Stimulated activated CD4-positive, alpha-beta T cell treated with anti-CD3 and anti-CD28 coated beads, Interleukin-2, amount 100 ng/mL, for 48 hours (primary cell): ENCODE measurements at regions not wholly inside any gene's neighbourhood (a gene's known extent, or its start where the extent isn't known, plus 50 kb on each side); places are given as distances from the start of the nearest gene placed in this dataset.
"Not testable (repeated sequence)": the region's sequence is repeated elsewhere in the genome, so short reads cannot be mapped to it uniquely, and the experiment has no call there.

Experiments used
- DNase-seq, 2 donors: peaks; one replicate each; pipeline ENCODE4 v3.0.0-alpha.2; 2020

DNA sequence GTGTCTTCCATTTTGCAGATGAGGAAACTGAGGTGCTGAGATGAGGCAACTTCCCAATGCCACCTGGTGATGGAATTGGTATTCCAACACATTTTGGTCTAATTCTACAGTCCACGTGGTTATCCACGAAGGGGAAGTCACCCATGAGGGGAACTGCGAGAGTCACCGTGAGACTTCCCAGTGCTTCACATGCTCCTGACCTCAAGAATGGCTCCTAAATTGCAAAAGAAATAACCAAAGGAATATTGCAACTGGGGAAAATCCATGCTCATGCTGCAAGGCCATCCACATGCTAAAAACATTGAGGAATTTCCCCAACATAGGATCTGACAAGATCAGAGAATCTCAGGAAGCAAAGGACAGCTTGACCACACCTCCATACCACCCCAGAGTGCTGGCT, 153.9 kb downstream of the HS3ST3B1 start:
- no peak for DNase-seq

- DNase-seq = no peak
These were observed 152.0 kb downstream of the HS3ST3B1 start for GRCh38 chr17:14452856-14453255.

- no peak for DNase-seq
These were observed 150.9 kb downstream of the HS3ST3B1 start for GRCh38 chr17:14451729-14452191.

DNA sequence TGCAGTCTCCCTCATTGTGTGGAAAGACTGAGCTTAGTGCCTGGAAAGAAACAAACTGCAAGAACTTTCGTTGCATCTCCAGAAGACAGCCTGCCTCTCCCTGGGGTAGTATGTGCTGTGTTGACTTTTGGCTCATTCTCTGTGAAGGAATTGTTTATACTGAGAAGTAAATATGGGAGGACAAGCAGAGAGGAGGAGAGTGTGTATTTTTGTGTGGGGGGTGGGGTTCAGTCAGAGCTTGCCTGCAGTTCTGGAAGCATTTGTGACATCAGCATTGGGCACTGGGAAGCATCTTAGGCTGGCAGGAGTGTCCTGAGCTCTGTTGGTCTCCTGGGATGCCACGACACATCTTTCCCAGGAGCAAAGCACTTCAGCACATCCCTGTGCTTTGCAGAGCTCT, 147.9 kb downstream of the HS3ST3B1 start:
- DNase-seq = no peak

GRCh38 chr17:14446825-14447224, 145.9 kb downstream of the HS3ST3B1 start:
- DNase-seq = no peak

DNA sequence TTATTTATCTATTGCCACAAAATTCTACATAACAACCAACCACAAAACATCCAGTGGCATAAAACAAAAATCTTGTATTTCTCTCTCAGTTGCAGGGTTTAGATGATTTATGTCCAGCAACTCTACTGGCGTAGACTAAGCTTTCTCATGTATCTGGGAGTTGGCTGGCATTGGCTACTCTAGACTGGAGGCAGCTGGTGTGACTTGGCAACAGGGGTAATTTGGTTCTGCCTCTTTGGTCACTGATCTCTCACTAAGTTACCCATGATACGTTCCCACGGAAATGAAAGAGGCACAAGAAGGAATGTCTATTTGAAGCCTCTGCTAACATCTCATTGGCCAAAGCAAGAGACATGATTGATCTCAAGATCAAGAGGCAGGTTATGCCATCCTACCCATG, 144.0 kb downstream of the HS3ST3B1 start:
- DNase-seq = no peak

DNA sequence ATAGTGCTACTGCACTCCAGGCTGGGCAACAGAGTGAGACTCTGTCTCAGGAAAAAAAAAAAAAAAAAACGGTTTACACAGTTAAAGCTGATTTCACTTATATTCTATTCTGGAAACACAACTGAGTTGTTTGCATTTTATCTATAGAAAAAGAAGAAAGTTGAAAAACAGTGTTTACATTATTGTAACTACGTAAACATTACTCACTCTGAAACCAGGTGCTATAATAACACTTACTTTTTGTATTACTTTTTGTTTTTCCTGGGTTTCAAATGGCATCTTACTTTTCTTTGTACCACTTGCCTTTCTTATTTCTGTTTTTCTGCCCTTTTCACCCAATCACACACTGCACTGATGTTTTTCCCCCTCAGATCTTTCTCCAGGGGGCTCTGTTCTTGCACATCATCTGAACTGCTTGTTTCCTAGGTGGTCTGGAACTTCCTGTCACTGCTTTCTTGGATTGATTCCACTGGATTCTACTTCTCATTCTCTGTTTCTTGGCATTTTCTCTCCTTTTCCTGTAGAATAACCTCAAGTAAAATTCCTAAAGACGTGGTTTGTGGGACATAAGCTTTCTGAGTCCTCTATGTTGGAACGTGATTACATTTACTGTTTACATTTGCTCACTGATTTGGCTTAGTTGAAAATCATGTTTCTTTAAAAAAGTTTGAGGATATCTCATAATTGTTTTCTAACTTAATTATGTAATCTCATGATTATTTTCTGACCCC, 142.1 kb downstream of the HS3ST3B1 start:
- no peak for DNase-seq

DNA sequence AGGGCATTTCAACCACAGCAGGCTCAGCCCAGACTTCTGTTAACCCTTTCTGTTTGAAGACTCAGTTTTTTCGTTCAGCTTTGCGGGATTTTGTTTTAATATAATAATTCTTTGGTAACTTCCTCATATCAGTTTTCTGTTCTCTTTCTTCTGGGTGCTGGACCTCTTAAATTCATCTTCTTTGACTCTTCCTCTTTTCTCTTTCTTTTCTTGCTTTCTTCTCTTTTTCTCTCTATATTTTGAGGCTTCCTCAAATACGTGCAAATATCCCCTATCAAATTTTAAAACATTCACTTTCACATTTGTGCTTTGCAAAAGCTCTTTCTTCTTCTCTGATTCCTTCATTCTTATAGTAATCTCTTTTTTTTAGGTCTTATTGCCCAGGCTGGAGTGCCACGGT, 136.3 kb downstream of the HS3ST3B1 start:
- DNase-seq = no peak

DNA sequence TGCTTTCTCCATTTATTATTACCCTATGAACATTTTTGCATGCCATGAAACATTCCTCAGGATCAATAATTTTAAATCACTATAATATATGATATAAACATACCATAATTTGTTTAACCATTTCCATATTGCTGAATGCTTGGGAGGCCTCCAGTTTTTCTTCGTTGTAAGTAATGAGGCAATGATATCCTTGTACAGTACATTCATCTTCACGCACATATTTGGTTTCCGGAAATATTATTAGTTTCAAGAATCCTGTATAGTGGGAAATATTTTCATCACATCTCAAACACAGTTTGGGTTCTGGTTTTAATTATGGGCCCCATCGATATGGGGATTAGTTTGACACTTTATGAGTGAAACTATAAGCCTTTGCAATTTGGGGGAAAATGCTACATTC, 135.4 kb downstream of the HS3ST3B1 start:
- no peak for DNase-seq

- no peak for DNase-seq
These were observed 133.6 kb downstream of the HS3ST3B1 start for GRCh38 chr17:14434506-14434905.

DNA sequence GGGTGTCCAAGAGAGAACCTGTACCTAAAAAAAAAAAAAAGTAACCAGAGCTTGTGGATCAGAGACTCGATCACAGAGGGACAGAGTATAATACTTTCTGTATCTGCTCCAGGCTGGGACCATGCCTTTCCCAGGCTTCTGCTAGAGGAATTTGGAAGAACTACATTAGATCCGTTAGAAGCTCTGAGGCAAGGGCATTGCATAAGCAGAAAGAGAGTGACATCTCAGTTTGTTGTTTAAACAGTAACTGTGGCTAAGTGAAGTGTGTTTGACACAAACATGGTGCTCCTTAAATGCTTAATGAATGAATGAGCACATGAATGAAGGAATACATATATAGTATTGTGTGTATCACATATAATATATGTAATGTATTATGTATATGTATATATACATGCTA, 131.2 kb downstream of the HS3ST3B1 start:
- no peak for DNase-seq

- DNase-seq = no peak
These were observed 128.2 kb downstream of the HS3ST3B1 start for GRCh38 chr17:14429084-14429483.

DNA sequence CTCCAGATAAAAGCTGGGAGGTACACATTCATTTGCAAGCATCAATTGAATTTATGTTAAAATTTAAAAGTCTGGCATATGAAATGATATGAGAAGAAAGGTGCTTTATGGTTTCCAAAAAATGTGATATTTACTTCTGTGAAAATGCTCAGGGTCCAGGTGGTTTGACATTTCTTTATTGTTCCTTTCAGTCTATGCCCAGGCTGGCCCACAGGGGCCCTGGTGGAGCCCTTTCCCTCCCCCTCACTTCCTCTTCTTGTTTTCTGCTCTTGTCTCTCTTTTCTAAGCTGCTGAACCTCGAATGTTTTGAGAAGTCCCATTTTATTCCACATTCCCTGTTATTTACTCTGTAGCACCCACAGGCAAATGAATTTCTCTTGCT, 127.8 kb downstream of the HS3ST3B1 start:
- no peak for DNase-seq

- DNase-seq = peak in 1 of 2 donors; percentile 22
These were observed 127.2 kb downstream of the HS3ST3B1 start for GRCh38 chr17:14427900-14428647.

DNA sequence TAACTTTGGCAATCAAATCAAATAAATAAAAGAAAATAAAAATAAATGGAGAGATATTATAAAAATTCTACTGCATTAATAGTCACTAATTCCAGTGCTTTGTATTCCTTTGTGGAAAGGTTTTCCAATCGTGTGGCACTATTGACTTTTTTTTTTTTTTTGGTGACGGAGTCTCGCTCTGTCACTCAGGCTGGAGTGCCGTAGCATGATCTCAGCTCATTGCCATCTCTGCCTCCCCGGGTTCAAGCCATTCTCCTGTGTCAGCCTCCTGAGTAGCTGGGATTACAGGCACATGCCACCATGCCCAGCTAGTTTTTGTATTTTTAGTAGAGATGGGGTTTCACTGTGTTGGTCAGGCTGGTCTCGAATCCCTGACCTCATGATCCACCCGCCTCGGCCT, 122.3 kb downstream of the HS3ST3B1 start:
- DNase-seq = not testable (repeated sequence)

DNA sequence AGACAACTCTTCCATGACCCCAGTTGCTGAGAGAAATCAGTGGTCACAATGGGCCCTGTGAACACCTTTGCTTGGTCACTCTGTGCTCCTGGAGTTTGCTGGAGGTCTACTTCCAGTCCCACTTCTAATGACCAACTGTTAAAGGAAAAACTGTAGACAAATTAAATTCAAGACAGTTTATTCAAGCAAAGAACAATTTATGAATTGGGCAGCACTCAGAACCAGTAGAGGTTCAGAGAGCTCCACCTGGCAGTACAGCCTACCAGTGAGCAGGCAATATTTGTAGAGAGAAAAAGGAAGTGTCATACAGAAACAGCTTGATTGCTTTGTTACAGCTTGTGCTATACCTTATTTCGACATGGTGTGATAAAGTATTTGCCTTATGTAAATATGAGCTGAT, 116.5 kb downstream of the HS3ST3B1 start:
- no peak for DNase-seq

- no peak for DNase-seq
These were observed 108.4 kb downstream of the HS3ST3B1 start for GRCh38 chr17:14409292-14409691.

GRCh38 chr17:14407541-14407940, 106.7 kb downstream of the HS3ST3B1 start:
- no peak for DNase-seq

DNA sequence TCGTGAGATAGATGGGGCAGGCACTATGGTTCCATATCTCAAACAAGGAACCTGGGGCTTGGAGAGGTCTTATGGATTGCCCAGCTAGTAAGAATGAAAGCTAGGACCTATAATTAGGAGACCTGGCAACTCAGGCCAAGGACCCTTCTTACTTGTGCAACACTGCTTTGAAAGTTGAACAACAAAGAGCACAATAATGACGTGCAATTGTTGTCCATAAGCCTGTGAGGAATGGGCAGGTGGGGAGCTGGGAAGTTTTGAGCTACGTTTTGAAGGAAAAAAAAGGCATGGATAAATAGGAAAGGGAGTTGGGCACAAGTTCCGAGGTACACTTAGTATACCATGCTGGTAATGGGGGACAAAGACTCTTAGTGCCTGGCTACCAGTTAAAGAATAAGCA, 104.3 kb downstream of the HS3ST3B1 start:
- no peak for DNase-seq
